Esophagus squamous epithelium (tissue), 4 donors: ENCODE measurements at regions not wholly inside any gene's neighbourhood (a gene's known extent, or its start where the extent isn't known, plus 50 kb on each side); places are given as distances from the start of the nearest gene placed in this dataset.

Experiments
- CTCF ChIP-seq, 6 experiments: fragments of 450-650 bp in 4 of 6; fragments of 200-600 bp in 2 of 6; sonication (generic) in 2 of 6; IDR thresholded peaks; one replicate each; pipeline ENCODE4 v1.5.1; 2016 to 2019; ENCODE audit warnings: antibody characterized with exemption in 6 of 6, mild to moderate bottlenecking in 4 of 6, moderate library complexity in 4 of 6
- POLR2A ChIP-seq, 4 donors: fragments of 450-650 bp; IDR thresholded peaks; one replicate each; pipeline ENCODE4 v1.6.1; 2017; ENCODE audit warnings: antibody characterized with exemption in 4 of 4, mild to moderate bottlenecking in 4 of 4, moderate library complexity in 3 of 4

DNA sequence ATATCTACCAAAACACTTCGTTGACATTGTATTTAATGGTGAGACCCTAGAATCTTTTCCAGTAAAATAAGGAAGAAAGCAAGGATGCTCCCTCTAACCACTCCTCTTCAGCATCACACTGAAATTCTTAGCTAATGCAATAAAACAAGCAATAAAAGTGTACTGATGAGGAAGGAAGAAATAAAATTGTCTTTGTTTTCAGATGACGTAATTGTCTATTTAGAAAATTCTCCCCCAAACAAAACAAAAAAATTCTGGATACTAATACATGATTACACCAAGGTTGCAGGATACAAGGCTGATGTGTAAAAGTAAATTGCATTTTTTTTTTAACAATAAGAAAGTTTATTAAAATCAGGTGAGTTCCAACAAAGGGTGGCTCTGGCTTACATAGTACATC, 205.0 kb upstream of the SSTR4 start:
- no peak for TF ChIP-seq POLR2A (IDR thresholded peaks at IDR 0.05)
- TF ChIP-seq CTCF (IDR thresholded peaks at IDR 0.05) = no peak
